ENCODE measurements at regions not wholly inside any gene's neighbourhood (a gene's known extent, or its start where the extent isn't known, plus 50 kb on each side); places are given as distances from the start of the nearest gene placed in this dataset.

- no peak for TF ChIP-seq REST (IDR thresholded peaks at IDR 0.05; ENCODE audit: unreplicated experiment)
Observed at GRCh38 chr1:208977012-208977411, 606.5 kb upstream of the CAMK1G start (continued).

- Mint-ChIP-seq H3K27ac (no peak overlapping the region), H3K4me3 (no peak overlapping the region), H3K4me1 (peaks cover 5% of the 10 kb centered on the region; the same call in 1 of the 3 replicates), H3K36me3 (ENCODE audit: low read depth) (no peaks in the 10 kb centered on the region), H3K9me3 (no peaks in the 10 kb centered on the region), H3K27me3 (ENCODE audit: insufficient read depth, low read depth, poor library complexity) (peaks cover 3% of the 10 kb centered on the region)
- DNase-seq (ENCODE audit: low spot score) (no peak), ATAC-seq (no peak)
- Histone ChIP-seq H3K9me2 (ENCODE audit: insufficient read depth) (no peaks in the 10 kb centered on the region), H3K27me3 (ENCODE audit: insufficient read depth) (no peaks in the 10 kb centered on the region), H3K27ac (ENCODE audit: low read depth) (no peak overlapping the region), H3K4me2 (no peak overlapping the region), H4K20me1 (replicated peaks; ENCODE audit: insufficient read depth) (no peaks in the 10 kb centered on the region), H3K79me2 (replicated peaks; ENCODE audit: insufficient read depth) (no peaks in the 10 kb centered on the region), H2AFZ (no peak overlapping the region), H3K4me3 (no peak overlapping the region), H3F3A (replicated peaks; ENCODE audit: low read depth) (no peaks in the 10 kb centered on the region), H3K36me3 (ENCODE audit: insufficient read depth) (no peaks in the 10 kb centered on the region), H3K4me1 (ENCODE audit: insufficient read depth) (no peaks in the 10 kb centered on the region)
- TF ChIP-seq JUNB (IDR thresholded peaks at IDR 0.05; ENCODE audit: unreplicated experiment) (no peak), POLR2AphosphoS5 (IDR thresholded peaks at IDR 0.05; ENCODE audit: low read depth) (no peak), CTCF (conservative IDR thresholded peaks at IDR 0.05; ENCODE audit: low read depth in 2 of 2) (no peak), ZNF331 (CRISPR knock-in tag; IDR thresholded peaks at IDR 0.05; ENCODE audit: low read depth) (no peak), ZNF462 (CRISPR knock-in tag; IDR thresholded peaks at IDR 0.05) (no peak), REST (IDR thresholded peaks at IDR 0.05; ENCODE audit: unreplicated experiment) (no peak)
Observed at GRCh38 chr1:208977638-208978256, 605.8 kb upstream of the CAMK1G start.

Measured in GM23338 (cell line).